Endothelial cell of umbilical vein (primary cell): ENCODE measurements at regions not wholly inside any gene's neighbourhood (a gene's known extent, or its start where the extent isn't known, plus 50 kb on each side); places are given as distances from the start of the nearest gene placed in this dataset.

Experiments used
- CTCF ChIP-seq, 2 donors: IDR thresholded peaks; 1 replicate in 1 of 2; 2 replicates in 1 of 2; pipeline ENCODE4 v1.5.1; 2011; ENCODE audit warnings: low read length in 2 of 2, mild to moderate bottlenecking in 2 of 2, moderate library complexity in 2 of 2, control low read depth in 1 of 2, inconsistent platforms in 1 of 2, low read depth in 1 of 2; ENCODE audit not compliant: insufficient read depth in 1 of 2; ENCODE audit errors: extremely low read depth in 1 of 2
- FOS ChIP-seq: IDR thresholded peaks from 2 replicates; pipeline ENCODE4 v1.6.1; 2011; ENCODE audit warnings: mild to moderate bottlenecking, low read length, moderate library complexity, borderline replicate concordance; ENCODE audit not compliant: insufficient read depth
- MAX ChIP-seq: IDR thresholded peaks from 2 replicates; pipeline ENCODE4 v1.6.1; 2011; ENCODE audit not compliant: insufficient read depth, insufficient read length
- POLR2A ChIP-seq: IDR thresholded peaks from 2 replicates; pipeline ENCODE4 v1.6.1; 2012; ENCODE audit warnings: low read depth, mild to moderate bottlenecking, control low read depth, low read length
- POLR2AphosphoS5 ChIP-seq: IDR thresholded peaks from 2 replicates; pipeline ENCODE4 v1.6.1; 2012; ENCODE audit warnings: low read depth, mild to moderate bottlenecking, control low read depth, low read length, moderate library complexity; ENCODE audit not compliant: insufficient read depth

GRCh38 chr4:116361790-116362189 is 723.6 kb downstream of the TRAM1L1 start:
- TF ChIP-seq POLR2AphosphoS5 (no peak), FOS (no peak), POLR2A (no peak), CTCF (IDR thresholded peaks at IDR 0.05; ENCODE audit: extremely low read depth in 1 of 2, insufficient read depth in 1 of 2, low read depth in 1 of 2, low read length in 2 of 2) (no peak), MAX (no peak)
